NCI-H446 (cell line): ENCODE measurements at regions not wholly inside any gene's neighbourhood (a gene's known extent, or its start where the extent isn't known, plus 50 kb on each side); places are given as distances from the start of the nearest gene placed in this dataset.
"Not testable (repeated sequence)": the region's sequence is repeated elsewhere in the genome, so short reads cannot be mapped to it uniquely, and the experiment has no call there.

ENCODE experiments used
- DNase-seq, 2 experiments: peaks; one replicate each; lab custom pipeline; 2025; lab: John Stamatoyannopoulos, UW

- no peak for DNase-seq
Measured at GRCh38 chr7:69190025-69190424, 408.2 kb upstream of the AUTS2 start.

GRCh38 chr7:69190763-69191162 is 407.5 kb upstream of the AUTS2 start:
- no peak for DNase-seq

GRCh38 chr7:69192134-69192533 is 406.1 kb upstream of the AUTS2 start:
- no peak for DNase-seq

GRCh38 chr7:69193061-69193460 is 405.2 kb upstream of the AUTS2 start:
- no peak for DNase-seq

DNA sequence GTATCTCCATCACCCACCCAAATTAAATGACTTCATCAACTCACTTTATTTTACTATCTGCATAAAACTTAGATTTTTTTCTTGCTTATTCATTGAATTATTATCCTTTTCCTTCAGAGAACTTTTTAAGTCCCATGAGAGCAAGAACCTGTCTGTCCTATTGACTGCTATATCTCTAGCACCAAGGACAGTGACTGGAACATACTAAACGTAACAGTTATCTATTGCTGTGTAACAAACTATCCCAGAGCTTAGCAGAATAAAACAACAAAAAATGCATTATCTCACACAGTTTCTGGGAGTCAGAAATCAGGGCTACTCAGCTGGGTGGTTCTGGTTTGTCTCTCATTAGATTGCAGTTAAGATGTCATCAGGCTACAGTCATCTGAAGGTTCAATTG is 401.7 kb upstream of the AUTS2 start:
- no peak for DNase-seq

- DNase-seq, result no peak
Measured at GRCh38 chr7:69198250-69198649, 400.0 kb upstream of the AUTS2 start.

DNA sequence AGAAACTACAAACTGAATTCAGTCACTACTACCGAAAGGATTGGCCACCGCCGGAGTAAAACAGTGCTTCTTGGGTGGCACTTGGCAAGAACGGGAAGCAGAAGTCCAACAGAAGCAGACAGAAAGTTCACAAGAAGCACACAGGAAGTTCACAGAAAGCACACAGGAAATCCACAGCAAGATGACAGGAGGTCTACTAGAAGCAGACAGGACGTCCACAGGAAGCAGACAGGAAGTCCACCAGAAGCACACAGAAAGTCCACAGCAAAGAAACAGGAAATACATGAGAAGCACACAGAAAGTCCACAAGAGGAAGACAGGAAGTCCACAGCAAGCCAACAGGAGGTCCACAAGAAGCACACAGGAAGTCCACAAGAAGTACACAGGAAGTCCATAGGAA is 399.2 kb upstream of the AUTS2 start:
- no peak for DNase-seq

DNA sequence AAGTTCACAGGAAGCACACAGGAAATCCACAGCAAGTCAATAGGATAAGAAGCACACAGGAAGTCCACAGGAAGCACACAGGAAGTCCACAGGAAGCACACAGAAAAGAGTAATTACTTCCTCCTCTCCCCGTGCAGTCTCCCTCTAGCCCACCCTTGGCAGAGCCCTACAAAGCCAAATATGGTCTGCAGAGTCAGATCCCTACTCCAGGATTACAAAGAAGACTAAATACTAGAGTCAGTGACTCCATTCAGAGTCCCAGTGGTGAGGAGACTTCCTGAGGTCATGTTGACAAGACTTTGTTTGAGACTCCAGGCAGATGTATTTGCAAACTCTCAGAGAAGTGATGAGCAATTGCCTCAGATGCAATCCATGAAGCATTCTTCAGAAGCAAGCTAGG is 398.6 kb upstream of the AUTS2 start:
- DNase-seq, result no peak

DNA sequence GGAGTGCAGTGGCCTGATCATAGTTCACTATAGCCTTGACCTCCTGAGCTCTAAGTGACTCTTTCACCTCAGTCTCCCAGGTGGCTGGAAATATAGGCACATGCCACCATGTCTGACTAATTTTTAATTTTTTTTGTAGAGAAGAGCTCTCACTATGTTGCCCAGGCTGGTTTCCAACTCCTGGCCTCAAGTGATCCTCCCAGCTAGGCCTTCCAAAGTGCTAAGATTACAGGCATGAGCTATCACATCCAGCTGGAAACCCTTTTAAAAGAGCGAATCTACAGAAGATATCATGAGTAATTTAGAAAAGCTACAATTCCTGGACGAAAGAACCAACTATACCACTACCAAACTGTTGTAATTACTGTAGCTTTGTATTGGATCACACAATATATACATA is 394.4 kb upstream of the AUTS2 start:
- no peak for DNase-seq

GRCh38 chr7:69204943-69205342 is 393.3 kb upstream of the AUTS2 start:
- no peak for DNase-seq

DNA sequence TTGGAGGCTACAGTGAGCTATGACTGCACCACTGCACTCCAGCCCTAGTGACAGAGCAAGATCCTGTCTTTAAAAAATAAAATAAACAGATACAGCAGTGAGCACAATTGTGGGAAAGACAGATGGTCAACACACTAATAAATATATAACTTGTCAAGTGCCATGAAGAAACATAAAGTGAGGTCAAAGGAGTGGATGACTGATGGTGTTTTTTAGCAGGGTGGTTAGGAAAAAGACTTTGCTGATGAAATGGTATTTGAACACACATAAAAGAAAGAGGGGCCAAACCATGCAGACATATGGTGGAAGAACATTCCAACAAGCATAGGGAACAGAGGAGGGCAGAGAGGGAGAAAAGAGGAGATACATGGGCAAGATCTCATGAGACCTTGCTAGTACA is 392.7 kb upstream of the AUTS2 start:
- no peak for DNase-seq

DNA sequence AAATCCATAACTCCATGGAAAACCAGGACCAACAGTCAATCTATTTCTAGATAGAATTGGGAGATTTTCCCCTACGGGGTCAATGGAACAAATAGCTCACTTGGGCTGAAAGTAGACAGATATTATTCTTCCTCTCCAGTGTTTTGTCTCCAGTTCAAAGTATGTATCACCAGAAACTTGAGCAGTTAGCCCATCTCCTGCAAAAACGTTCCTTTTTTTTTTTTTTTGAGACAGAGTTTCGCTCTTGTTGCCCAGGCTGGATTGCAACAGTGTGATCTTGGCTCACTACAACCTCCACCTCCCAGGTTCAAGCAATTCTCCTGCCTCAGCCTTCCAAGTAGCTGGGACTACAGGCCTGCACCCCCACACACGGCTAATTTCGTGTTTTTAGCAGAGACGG is 390.0 kb upstream of the AUTS2 start:
- DNase-seq, result no peak

DNA sequence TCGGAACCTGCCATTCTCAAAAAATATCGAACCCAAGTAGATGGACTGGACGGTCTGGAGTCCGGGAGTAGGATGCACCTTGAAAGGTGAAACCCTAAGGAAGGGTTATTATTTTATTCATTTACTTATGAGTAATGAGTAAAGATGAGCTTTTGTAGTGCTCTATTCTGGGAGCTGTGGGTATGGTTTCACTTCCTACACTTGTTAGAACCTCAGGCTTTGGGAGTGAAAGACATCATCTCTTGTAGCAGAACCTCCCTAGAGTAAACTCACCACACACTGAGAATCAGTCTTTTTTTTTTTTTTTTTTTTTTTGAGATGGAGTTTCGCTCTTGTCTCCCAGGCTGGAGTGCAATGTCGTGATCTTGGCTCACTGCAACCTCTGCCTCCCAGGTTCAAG is 389.4 kb upstream of the AUTS2 start:
- DNase-seq, result no peak

GRCh38 chr7:69211336-69211735 is 386.9 kb upstream of the AUTS2 start:
- DNase-seq, result no peak

DNA sequence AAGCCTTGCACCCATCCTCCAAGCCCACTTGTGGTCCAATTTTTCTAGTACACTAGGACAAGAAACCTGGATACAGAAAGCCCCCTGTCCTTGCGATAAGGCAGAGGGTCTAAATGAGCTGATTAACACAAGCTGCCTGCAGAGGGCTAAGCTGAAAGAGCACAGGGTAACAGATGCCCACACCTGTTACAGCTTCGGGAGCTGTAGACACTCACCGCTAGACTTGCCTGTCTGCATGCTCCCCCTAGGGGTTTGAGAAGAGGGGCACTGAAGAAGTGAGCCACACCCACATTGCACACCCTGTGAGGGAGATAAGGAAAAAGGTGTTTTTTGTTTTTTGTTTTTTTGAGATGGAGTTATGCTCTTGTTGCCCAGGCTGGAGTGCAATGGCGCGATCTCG is 386.5 kb upstream of the AUTS2 start:
- DNase-seq, result no peak

GRCh38 chr7:69213878-69214277 is 384.4 kb upstream of the AUTS2 start:
- DNase-seq, result no peak

- DNase-seq, result not testable (repeated sequence)
Measured at GRCh38 chr7:69215516-69215915, 382.8 kb upstream of the AUTS2 start.

- no peak for DNase-seq
Measured at GRCh38 chr7:69217516-69218350, 380.5 kb upstream of the AUTS2 start.

DNA sequence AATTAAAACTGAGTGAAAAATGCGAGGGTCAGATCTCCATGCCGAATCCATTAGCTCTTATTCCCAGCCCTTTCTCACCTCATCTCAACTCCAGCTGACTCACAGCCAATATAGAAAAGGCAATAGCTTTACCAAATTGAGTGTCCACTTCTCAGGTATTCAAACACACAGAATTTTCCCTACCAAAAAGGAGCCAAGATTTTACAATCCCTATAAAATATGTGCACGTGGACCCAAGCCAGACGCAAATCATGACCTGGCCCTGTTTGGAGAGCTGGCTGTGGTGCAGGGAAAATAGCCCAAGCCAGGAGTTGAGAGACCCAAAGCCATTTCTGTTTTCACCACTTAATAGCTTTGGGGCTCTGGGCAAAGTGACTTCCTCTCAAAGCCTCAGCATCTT is 379.7 kb upstream of the AUTS2 start:
- no peak for DNase-seq

GRCh38 chr7:69219381-69219780 is 378.9 kb upstream of the AUTS2 start:
- DNase-seq, result no peak

GRCh38 chr7:69225259-69225943 is 372.9 kb upstream of the AUTS2 start:
- no peak for DNase-seq

DNA sequence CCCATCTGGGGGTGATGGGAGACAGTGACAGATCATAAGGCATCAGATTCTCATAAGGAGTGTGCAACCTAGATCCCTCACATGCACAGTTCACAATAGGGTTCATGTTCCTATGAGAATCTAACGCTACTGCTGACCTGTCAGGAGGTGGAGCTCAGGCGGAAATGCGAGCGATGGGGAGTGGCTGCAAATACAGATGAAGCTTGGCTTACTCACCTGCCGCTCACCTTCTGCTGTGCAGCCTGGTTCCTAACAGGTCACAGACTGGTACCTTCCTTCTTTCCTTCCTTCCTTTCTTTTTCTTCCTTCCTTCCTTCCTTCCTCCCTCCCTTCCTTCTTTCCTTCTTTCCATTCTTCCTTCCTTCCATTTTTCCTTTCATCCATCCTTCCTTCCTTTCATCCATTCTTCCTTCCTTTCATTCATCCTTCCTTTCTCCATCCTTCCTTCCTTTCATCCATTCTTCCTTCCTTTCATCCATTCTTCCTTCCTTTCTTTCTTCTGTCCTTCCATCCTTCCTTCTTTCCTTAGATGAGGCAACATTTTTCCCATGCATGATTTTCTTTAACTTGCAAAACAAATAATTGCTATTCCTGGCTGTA is 370.0 kb upstream of the AUTS2 start:
- DNase-seq, result no peak
